ENCODE measurements at regions not wholly inside any gene's neighbourhood (a gene's known extent, or its start where the extent isn't known, plus 50 kb on each side); places are given as distances from the start of the nearest gene placed in this dataset.

- Mint-ChIP-seq H3K4me3 (no peak overlapping the region), H3K4me1 (ENCODE audit: low read depth) (no peaks in the 10 kb centered on the region), H3K27me3 (ENCODE audit: low read depth) (no peaks in the 10 kb centered on the region), H3K27ac (no peak overlapping the region), H3K36me3 (ENCODE audit: low read depth) (no peaks in the 10 kb centered on the region), H3K9me3 (no peaks in the 10 kb centered on the region)
- DNase-seq (ENCODE audit: low spot score), result no peak
Measured at GRCh38 chr10:130993612-130994011, 317.9 kb downstream of the TCERG1L start.

- H3K4me1 Mint-ChIP-seq (ENCODE audit: low read depth), result no peaks in the 10 kb centered on the region
- no peak for DNase-seq (ENCODE audit: low spot score)
- H3K4me3 Mint-ChIP-seq, result no peak overlapping the region
- H3K27me3 Mint-ChIP-seq (ENCODE audit: low read depth), result no peaks in the 10 kb centered on the region
- no peaks in the 10 kb centered on the region for H3K9me3 Mint-ChIP-seq
- no peaks in the 10 kb centered on the region for H3K36me3 Mint-ChIP-seq (ENCODE audit: low read depth)
- no peak overlapping the region for H3K27ac Mint-ChIP-seq
Measured at GRCh38 chr10:130994191-130994590, 317.3 kb downstream of the TCERG1L start.

GRCh38 chr10:130994845-130995244, 316.7 kb downstream of the TCERG1L start:
- Mint-ChIP-seq H3K27ac (no peak overlapping the region), H3K4me3 (no peak overlapping the region), H3K9me3 (no peaks in the 10 kb centered on the region), H3K4me1 (ENCODE audit: low read depth) (no peaks in the 10 kb centered on the region), H3K27me3 (ENCODE audit: low read depth) (no peaks in the 10 kb centered on the region), H3K36me3 (ENCODE audit: low read depth) (no peaks in the 10 kb centered on the region)
- no peak for DNase-seq (ENCODE audit: low spot score)

- no peak for DNase-seq (ENCODE audit: low spot score)
- H3K27ac Mint-ChIP-seq, result no peak overlapping the region
- no peaks in the 10 kb centered on the region for H3K36me3 Mint-ChIP-seq (ENCODE audit: low read depth)
- no peaks in the 10 kb centered on the region for H3K27me3 Mint-ChIP-seq (ENCODE audit: low read depth)
- no peaks in the 10 kb centered on the region for H3K9me3 Mint-ChIP-seq
- H3K4me1 Mint-ChIP-seq (ENCODE audit: low read depth), result no peaks in the 10 kb centered on the region
- H3K4me3 Mint-ChIP-seq, result no peak overlapping the region
Measured at GRCh38 chr10:130997267-130998045, 314.1 kb downstream of the TCERG1L start.

- Mint-ChIP-seq H3K9me3 (no peaks in the 10 kb centered on the region), H3K4me1 (ENCODE audit: low read depth) (no peaks in the 10 kb centered on the region), H3K27ac (no peak overlapping the region), H3K4me3 (no peak overlapping the region), H3K27me3 (ENCODE audit: low read depth) (no peaks in the 10 kb centered on the region), H3K36me3 (ENCODE audit: low read depth) (no peaks in the 10 kb centered on the region)
- DNase-seq (ENCODE audit: low spot score), result no peak
Measured at GRCh38 chr10:130998046-130998435, 313.5 kb downstream of the TCERG1L start.

- no peaks in the 10 kb centered on the region for H3K36me3 Mint-ChIP-seq (ENCODE audit: low read depth)
- DNase-seq (ENCODE audit: low spot score), result no peak
- H3K27ac Mint-ChIP-seq, result no peak overlapping the region
- no peak overlapping the region for H3K4me3 Mint-ChIP-seq
- no peaks in the 10 kb centered on the region for H3K4me1 Mint-ChIP-seq (ENCODE audit: low read depth)
- no peaks in the 10 kb centered on the region for H3K27me3 Mint-ChIP-seq (ENCODE audit: low read depth)
- no peaks in the 10 kb centered on the region for H3K9me3 Mint-ChIP-seq
Measured at GRCh38 chr10:130998642-130999041, 312.9 kb downstream of the TCERG1L start.

GRCh38 chr10:130999376-131000202, 311.9 kb downstream of the TCERG1L start:
- H3K9me3 Mint-ChIP-seq, result no peaks in the 10 kb centered on the region
- H3K4me1 Mint-ChIP-seq (ENCODE audit: low read depth), result no peaks in the 10 kb centered on the region
- H3K4me3 Mint-ChIP-seq, result no peak overlapping the region
- no peaks in the 10 kb centered on the region for H3K36me3 Mint-ChIP-seq (ENCODE audit: low read depth)
- no peak for DNase-seq (ENCODE audit: low spot score)
- H3K27me3 Mint-ChIP-seq (ENCODE audit: low read depth), result no peaks in the 10 kb centered on the region
- no peak overlapping the region for H3K27ac Mint-ChIP-seq

GRCh38 chr10:131000244-131000643, 311.3 kb downstream of the TCERG1L start:
- Mint-ChIP-seq H3K4me1 (ENCODE audit: low read depth) (no peaks in the 10 kb centered on the region), H3K27ac (no peak overlapping the region), H3K27me3 (ENCODE audit: low read depth) (no peaks in the 10 kb centered on the region), H3K9me3 (no peaks in the 10 kb centered on the region), H3K4me3 (no peak overlapping the region), H3K36me3 (ENCODE audit: low read depth) (no peaks in the 10 kb centered on the region)
- no peak for DNase-seq (ENCODE audit: low spot score)

- no peaks in the 10 kb centered on the region for H3K4me1 Mint-ChIP-seq (ENCODE audit: low read depth)
- no peak for DNase-seq (ENCODE audit: low spot score)
- H3K27me3 Mint-ChIP-seq (ENCODE audit: low read depth), result no peaks in the 10 kb centered on the region
- H3K27ac Mint-ChIP-seq, result no peak overlapping the region
- H3K9me3 Mint-ChIP-seq, result no peaks in the 10 kb centered on the region
- H3K36me3 Mint-ChIP-seq (ENCODE audit: low read depth), result no peaks in the 10 kb centered on the region
- no peak overlapping the region for H3K4me3 Mint-ChIP-seq
Measured at GRCh38 chr10:131000743-131001142, 310.8 kb downstream of the TCERG1L start.

- no peaks in the 10 kb centered on the region for H3K27me3 Mint-ChIP-seq (ENCODE audit: low read depth)
- no peak overlapping the region for H3K4me3 Mint-ChIP-seq
- H3K4me1 Mint-ChIP-seq (ENCODE audit: low read depth), result no peaks in the 10 kb centered on the region
- no peaks in the 10 kb centered on the region for H3K9me3 Mint-ChIP-seq
- no peak for DNase-seq (ENCODE audit: low spot score)
- H3K36me3 Mint-ChIP-seq (ENCODE audit: low read depth), result no peaks in the 10 kb centered on the region
- no peak overlapping the region for H3K27ac Mint-ChIP-seq
Measured at GRCh38 chr10:131001438-131001837, 310.1 kb downstream of the TCERG1L start.

- no peak overlapping the region for H3K4me3 Mint-ChIP-seq
- H3K27me3 Mint-ChIP-seq (ENCODE audit: low read depth), result no peaks in the 10 kb centered on the region
- no peaks in the 10 kb centered on the region for H3K9me3 Mint-ChIP-seq
- H3K36me3 Mint-ChIP-seq (ENCODE audit: low read depth), result no peaks in the 10 kb centered on the region
- DNase-seq (ENCODE audit: low spot score), result no peak
- no peak overlapping the region for H3K27ac Mint-ChIP-seq
- H3K4me1 Mint-ChIP-seq (ENCODE audit: low read depth), result no peaks in the 10 kb centered on the region
Measured at GRCh38 chr10:131002031-131002861, 309.3 kb downstream of the TCERG1L start.

- no peaks in the 10 kb centered on the region for H3K27me3 Mint-ChIP-seq (ENCODE audit: low read depth)
- no peaks in the 10 kb centered on the region for H3K9me3 Mint-ChIP-seq
- H3K4me1 Mint-ChIP-seq (ENCODE audit: low read depth), result no peaks in the 10 kb centered on the region
- H3K36me3 Mint-ChIP-seq (ENCODE audit: low read depth), result no peaks in the 10 kb centered on the region
- no peak for DNase-seq (ENCODE audit: low spot score)
- H3K4me3 Mint-ChIP-seq, result no peak overlapping the region
- no peak overlapping the region for H3K27ac Mint-ChIP-seq
Measured at GRCh38 chr10:131003455-131003854, 308.1 kb downstream of the TCERG1L start.

GRCh38 chr10:131004276-131004675, 307.2 kb downstream of the TCERG1L start:
- no peak for DNase-seq (ENCODE audit: low spot score)
- no peaks in the 10 kb centered on the region for H3K36me3 Mint-ChIP-seq (ENCODE audit: low read depth)
- no peak overlapping the region for H3K27ac Mint-ChIP-seq
- H3K27me3 Mint-ChIP-seq (ENCODE audit: low read depth), result no peaks in the 10 kb centered on the region
- H3K9me3 Mint-ChIP-seq, result no peaks in the 10 kb centered on the region
- H3K4me3 Mint-ChIP-seq, result no peak overlapping the region
- no peaks in the 10 kb centered on the region for H3K4me1 Mint-ChIP-seq (ENCODE audit: low read depth)
